ENCODE measurements at regions not wholly inside any gene's neighbourhood (a gene's known extent, or its start where the extent isn't known, plus 50 kb on each side); places are given as distances from the start of the nearest gene placed in this dataset.
"Not testable (repeated sequence)": the region's sequence is repeated elsewhere in the genome, so short reads cannot be mapped to it uniquely, and the experiment has no call there.

- Mint-ChIP-seq H3K9me3 (no peaks in the 10 kb centered on the region), H3K27ac (no peak overlapping the region), H3K4me3 (no peak overlapping the region), H3K36me3 (no peaks in the 10 kb centered on the region), H3K27me3 (no peaks in the 10 kb centered on the region), H3K4me1 (no peaks in the 10 kb centered on the region)
- DNase-seq: no peak
These were observed 351.2 kb upstream of the SGO1 start for GRCh38 chr3:20537234-20537633.

- no peaks in the 10 kb centered on the region for H3K4me1 Mint-ChIP-seq
- no peaks in the 10 kb centered on the region for H3K27me3 Mint-ChIP-seq
- no peaks in the 10 kb centered on the region for H3K36me3 Mint-ChIP-seq
- no peak overlapping the region for H3K27ac Mint-ChIP-seq
- no peak for DNase-seq
- H3K4me3 Mint-ChIP-seq: no peak overlapping the region
- no peaks in the 10 kb centered on the region for H3K9me3 Mint-ChIP-seq
These were observed 343.9 kb upstream of the SGO1 start for GRCh38 chr3:20529911-20530310.

GRCh38 chr3:20528180-20528770 lies 342.3 kb upstream of the SGO1 start:
- Mint-ChIP-seq H3K4me3 (no peak overlapping the region), H3K4me1 (no peaks in the 10 kb centered on the region), H3K36me3 (no peaks in the 10 kb centered on the region), H3K27ac (no peak overlapping the region), H3K27me3 (no peaks in the 10 kb centered on the region), H3K9me3 (no peaks in the 10 kb centered on the region)
- no peak for DNase-seq

DNA sequence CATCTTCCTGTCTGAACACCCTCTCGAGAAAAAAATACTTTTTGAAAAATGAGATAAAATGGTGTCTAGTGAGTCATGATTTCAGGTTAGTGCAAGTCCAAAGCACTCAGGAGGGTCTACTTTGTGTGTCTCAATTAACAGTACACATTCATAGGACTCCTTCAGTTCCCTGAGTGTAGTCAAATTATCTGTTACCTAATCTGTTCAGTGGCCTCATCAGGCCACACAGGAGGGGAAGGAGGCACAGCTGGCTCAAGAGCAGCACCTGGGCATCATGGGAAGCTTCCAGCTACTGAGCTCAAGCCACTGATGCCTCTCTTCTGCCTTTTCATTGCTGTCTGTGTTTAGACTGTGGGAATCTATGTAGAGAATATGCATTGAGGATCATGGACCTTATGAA lies 341.4 kb upstream of the SGO1 start:
- H3K9me3 Mint-ChIP-seq: no peaks in the 10 kb centered on the region
- DNase-seq: no peak
- H3K27me3 Mint-ChIP-seq: no peaks in the 10 kb centered on the region
- H3K4me3 Mint-ChIP-seq: no peak overlapping the region
- H3K4me1 Mint-ChIP-seq: no peaks in the 10 kb centered on the region
- H3K27ac Mint-ChIP-seq: no peak overlapping the region
- H3K36me3 Mint-ChIP-seq: no peaks in the 10 kb centered on the region

DNA sequence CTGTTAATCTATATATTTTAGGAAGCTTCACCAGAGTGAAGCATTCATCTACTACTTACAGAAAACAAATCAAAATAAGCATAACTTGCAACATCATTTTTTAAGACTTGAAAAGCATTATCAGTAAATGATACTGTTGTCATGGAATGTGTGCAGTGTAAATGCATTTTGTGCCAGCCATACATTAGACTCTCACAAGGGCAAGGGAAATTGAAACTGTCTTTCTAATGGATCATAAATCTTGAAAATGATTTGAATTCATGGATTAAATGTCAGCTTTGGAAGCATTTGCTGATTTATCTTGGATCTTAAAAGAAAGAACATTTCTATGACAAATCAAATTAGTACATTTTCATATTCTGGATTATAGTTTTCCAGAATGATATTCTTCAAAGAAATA lies 338.3 kb upstream of the SGO1 start:
- peaks cover 2% of the 10 kb centered on the region for H3K9me3 Mint-ChIP-seq

DNA sequence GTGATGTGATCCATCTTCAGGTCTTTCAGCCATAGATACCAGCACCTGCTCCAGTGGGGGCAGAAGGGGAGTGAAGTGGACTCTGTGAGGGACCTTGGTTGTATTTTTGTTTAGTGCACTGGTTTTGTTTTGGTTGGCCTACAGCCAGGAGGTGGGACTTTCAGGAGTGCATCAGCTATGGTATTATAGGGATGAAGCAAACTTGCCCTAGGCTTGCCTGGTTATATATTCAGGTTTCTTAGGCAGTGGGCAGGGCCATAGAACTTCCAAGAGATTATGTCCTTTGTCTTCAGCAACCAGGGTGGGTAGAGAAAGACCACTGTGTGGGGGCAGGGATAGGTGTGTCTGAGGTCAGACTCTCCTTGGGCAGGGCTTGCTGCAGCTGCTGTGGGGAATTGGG lies 337.3 kb upstream of the SGO1 start:
- H3K27me3 Mint-ChIP-seq: no peaks in the 10 kb centered on the region
- DNase-seq: no peak
- H3K36me3 Mint-ChIP-seq: no peaks in the 10 kb centered on the region
- H3K4me1 Mint-ChIP-seq: no peaks in the 10 kb centered on the region
- no peak overlapping the region for H3K27ac Mint-ChIP-seq
- H3K4me3 Mint-ChIP-seq: no peak overlapping the region
- peaks cover 2% of the 10 kb centered on the region for H3K9me3 Mint-ChIP-seq

More for the DNA sequence above, 338.3 kb upstream of the SGO1 start:
- Mint-ChIP-seq H3K36me3 (no peaks in the 10 kb centered on the region), H3K4me3 (no peak overlapping the region), H3K27ac (no peak overlapping the region), H3K4me1 (no peaks in the 10 kb centered on the region), H3K27me3 (no peaks in the 10 kb centered on the region)
- no peak for DNase-seq

- not testable (repeated sequence) for H3K4me1 Mint-ChIP-seq, H3K36me3 Mint-ChIP-seq, H3K27me3 Mint-ChIP-seq, DNase-seq, H3K9me3 Mint-ChIP-seq, H3K27ac Mint-ChIP-seq, H3K4me3 Mint-ChIP-seq
These were observed 331.3 kb upstream of the SGO1 start for GRCh38 chr3:20517316-20517715.

DNA sequence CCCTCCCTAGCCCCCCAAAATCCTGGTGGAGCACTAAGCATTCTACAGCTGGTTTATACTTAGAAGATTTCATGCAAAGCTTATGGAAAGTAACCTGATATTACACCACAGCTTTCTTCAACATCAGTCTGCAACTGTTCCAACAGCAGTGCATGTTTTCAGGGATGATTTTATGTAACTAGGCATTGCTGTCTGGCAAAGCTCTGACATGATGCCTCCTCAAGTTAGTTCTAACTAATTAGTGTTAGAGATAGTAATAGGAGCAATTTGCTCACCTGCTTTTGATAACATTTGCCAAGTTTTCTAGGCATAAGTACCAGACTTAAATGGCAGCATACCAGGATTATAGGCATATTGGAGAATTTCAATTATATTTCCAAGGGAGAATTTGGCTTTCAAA lies 330.3 kb upstream of the SGO1 start:
- Mint-ChIP-seq H3K4me1 (no peaks in the 10 kb centered on the region), H3K9me3 (peaks cover 2% of the 10 kb centered on the region), H3K27me3 (no peaks in the 10 kb centered on the region), H3K4me3 (no peak overlapping the region), H3K27ac (no peak overlapping the region), H3K36me3 (no peaks in the 10 kb centered on the region)
- DNase-seq: no peak

DNA sequence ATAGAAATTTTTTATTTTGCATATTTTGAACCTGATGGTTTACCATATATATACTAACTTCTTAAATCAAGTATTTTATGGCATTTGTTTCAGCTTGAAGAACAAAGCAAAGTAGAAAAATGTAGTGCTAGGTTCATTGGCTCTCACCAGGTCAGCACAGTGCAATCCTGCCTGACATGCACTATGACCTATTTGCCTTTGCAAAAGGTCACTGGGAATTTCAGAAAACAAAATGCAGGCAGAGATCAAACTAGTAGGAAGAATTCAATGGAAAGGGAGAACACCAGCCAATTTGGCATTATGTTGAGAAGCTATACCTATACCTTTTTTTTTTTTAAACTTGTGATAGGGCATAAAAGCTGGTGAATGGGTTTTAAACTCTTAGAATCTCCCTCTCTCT lies 329.8 kb upstream of the SGO1 start:
- H3K36me3 Mint-ChIP-seq: no peaks in the 10 kb centered on the region
- peaks cover 2% of the 10 kb centered on the region for H3K9me3 Mint-ChIP-seq
- H3K27me3 Mint-ChIP-seq: no peaks in the 10 kb centered on the region
- H3K27ac Mint-ChIP-seq: no peak overlapping the region
- no peaks in the 10 kb centered on the region for H3K4me1 Mint-ChIP-seq
- no peak overlapping the region for H3K4me3 Mint-ChIP-seq
- DNase-seq: no peak

DNA sequence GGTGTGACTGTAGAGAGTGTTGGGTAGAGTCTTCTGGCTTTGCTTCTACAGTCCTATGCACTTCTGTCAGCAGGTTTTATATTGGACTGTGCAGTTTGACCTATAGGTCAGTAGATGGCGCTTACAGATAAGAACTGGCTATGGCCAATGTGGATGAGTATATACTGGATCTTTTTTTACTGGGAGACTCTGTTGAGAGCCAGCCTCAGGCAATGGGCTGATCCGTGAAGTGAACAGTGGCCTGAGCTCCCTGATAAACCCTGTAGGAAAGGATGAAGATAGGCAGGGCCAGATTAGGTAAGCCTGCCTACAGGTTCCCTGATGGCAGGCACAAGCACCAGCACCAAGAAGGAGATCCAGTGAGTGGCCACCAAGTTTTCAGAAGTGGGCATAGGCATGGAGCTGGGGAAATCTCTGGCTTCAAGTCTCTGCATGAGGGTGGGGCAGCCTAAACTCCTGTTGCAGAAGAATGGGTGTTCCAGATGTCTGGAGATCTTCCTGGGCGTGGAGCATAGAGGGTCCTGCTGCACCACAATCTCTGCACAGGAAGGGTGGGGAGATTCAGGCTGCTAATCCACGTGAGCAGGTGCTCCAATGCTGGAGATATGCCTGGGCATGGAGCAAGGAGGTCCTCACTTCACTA lies 326.0 kb upstream of the SGO1 start:
- no peak overlapping the region for H3K27ac Mint-ChIP-seq
- no peak overlapping the region for H3K4me3 Mint-ChIP-seq
- H3K9me3 Mint-ChIP-seq: peaks cover 4% of the 10 kb centered on the region
- no peaks in the 10 kb centered on the region for H3K36me3 Mint-ChIP-seq
- no peaks in the 10 kb centered on the region for H3K27me3 Mint-ChIP-seq
- no peaks in the 10 kb centered on the region for H3K4me1 Mint-ChIP-seq
- DNase-seq: no peak

- Mint-ChIP-seq H3K4me3 (no peak overlapping the region), H3K27me3 (no peaks in the 10 kb centered on the region), H3K9me3 (peaks cover 10% of the 10 kb centered on the region), H3K4me1 (no peaks in the 10 kb centered on the region), H3K27ac (no peak overlapping the region), H3K36me3 (no peaks in the 10 kb centered on the region)
- no peak for DNase-seq
These were observed 324.4 kb upstream of the SGO1 start for GRCh38 chr3:20510396-20510795.

DNA sequence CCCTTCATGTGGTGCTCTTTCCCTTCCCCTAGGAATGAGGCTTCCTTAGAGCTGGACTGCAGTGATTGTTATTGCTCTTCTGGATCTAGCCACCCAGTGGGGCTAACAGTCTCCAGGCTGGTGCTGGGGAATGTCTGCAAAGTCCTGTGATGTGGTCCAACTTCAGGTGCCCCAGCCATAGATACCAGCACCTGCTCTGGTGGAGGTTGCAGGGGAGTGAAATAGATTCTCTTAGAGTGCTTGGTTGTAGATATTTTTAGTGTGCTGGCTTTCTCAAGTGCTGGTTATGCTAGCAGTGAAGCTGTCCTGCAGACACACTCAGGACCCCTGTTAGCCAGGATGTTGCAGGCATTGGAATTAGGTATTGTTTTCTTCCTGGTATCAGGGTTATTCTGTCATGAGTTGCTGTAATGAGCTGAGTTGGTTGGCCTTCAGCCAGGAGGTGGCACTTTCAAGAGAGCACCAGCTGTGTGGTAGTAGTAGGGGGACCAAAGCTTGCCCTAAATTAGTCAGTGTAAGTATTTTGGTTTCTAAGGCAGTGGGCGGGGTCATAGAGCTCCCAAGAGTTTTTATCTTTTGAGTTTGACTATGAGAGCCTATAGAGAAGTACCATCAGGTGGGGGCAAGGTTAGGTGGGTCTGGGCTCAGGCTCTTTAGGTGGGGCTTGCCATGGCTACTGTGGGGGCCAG lies 317.5 kb upstream of the SGO1 start:
- H3K4me1 Mint-ChIP-seq: no peaks in the 10 kb centered on the region
- H3K4me3 Mint-ChIP-seq: no peak overlapping the region
- H3K9me3 Mint-ChIP-seq: peaks cover 39% of the 10 kb centered on the region
- H3K27ac Mint-ChIP-seq: no peak overlapping the region
- no peak for DNase-seq
- no peaks in the 10 kb centered on the region for H3K27me3 Mint-ChIP-seq
- peaks cover 2% of the 10 kb centered on the region for H3K36me3 Mint-ChIP-seq

DNA sequence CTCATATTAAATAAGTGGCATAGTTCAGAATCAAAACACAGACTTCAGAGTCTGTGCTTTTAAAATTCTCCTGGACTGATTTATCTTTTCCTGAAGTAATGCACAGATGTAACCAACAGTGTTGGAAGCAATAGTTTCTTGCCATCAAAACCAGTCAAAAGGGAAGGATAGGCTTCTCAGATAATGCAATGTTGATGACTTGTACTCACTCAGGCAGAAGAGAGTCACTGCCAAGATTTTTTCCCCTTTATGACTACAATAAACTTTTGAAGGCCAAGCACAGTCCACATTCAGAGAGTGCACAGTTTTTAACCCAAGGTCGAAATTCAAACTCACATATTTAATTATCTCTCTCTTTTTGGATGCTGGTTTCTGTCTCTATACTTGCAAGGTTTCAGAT lies 305.0 kb upstream of the SGO1 start:
- H3K9me3 Mint-ChIP-seq: peaks cover 12% of the 10 kb centered on the region
- no peaks in the 10 kb centered on the region for H3K4me1 Mint-ChIP-seq
- no peak for DNase-seq
- no peaks in the 10 kb centered on the region for H3K36me3 Mint-ChIP-seq
- no peak overlapping the region for H3K4me3 Mint-ChIP-seq
- H3K27me3 Mint-ChIP-seq: no peaks in the 10 kb centered on the region
- H3K27ac Mint-ChIP-seq: no peak overlapping the region

DNA sequence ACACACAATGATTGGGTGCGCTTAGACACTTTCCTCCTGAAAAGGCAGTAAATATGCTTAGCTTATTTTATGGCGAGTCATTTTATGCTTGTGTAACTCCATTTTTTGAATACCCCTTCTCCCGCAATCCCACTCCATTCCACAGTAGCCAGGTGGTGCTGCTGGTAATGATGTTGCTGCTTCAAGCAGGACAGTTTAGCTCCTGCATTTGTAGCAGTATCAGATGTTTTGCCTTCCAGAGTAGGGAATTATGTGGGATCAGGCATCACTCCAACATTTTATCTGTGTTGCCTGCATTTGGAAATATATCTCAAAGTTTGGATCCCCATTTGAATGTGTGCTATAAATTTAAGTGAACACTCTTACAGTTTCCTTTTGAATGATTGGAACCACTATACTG lies 302.1 kb upstream of the SGO1 start:
- no peak for DNase-seq
- no peaks in the 10 kb centered on the region for H3K36me3 Mint-ChIP-seq
- peaks cover 16% of the 10 kb centered on the region for H3K9me3 Mint-ChIP-seq
- H3K4me3 Mint-ChIP-seq: no peak overlapping the region
- no peaks in the 10 kb centered on the region for H3K27me3 Mint-ChIP-seq
- H3K4me1 Mint-ChIP-seq: no peaks in the 10 kb centered on the region
- no peak overlapping the region for H3K27ac Mint-ChIP-seq

GRCh38 chr3:20484126-20484525 lies 298.1 kb upstream of the SGO1 start:
- peaks cover 27% of the 10 kb centered on the region for H3K9me3 Mint-ChIP-seq
- H3K36me3 Mint-ChIP-seq: peaks cover 3% of the 10 kb centered on the region
- H3K27me3 Mint-ChIP-seq: no peaks in the 10 kb centered on the region
- no peak for DNase-seq
- H3K4me1 Mint-ChIP-seq: no peaks in the 10 kb centered on the region
- no peak overlapping the region for H3K4me3 Mint-ChIP-seq
- H3K27ac Mint-ChIP-seq: no peak overlapping the region

- Mint-ChIP-seq H3K27me3 (no peaks in the 10 kb centered on the region), H3K9me3 (peaks cover 27% of the 10 kb centered on the region), H3K36me3 (peaks cover 3% of the 10 kb centered on the region), H3K4me3 (no peak overlapping the region), H3K4me1 (no peaks in the 10 kb centered on the region), H3K27ac (no peak overlapping the region)
- no peak for DNase-seq
These were observed 296.3 kb upstream of the SGO1 start for GRCh38 chr3:20482350-20482749.
